Effector memory CD8-positive, alpha-beta T cell (primary cell): ENCODE measurements at regions not wholly inside any gene's neighbourhood (a gene's known extent, or its start where the extent isn't known, plus 50 kb on each side); places are given as distances from the start of the nearest gene placed in this dataset.
"Not testable (repeated sequence)": the region's sequence is repeated elsewhere in the genome, so short reads cannot be mapped to it uniquely, and the experiment has no call there.

Source experiments
- ATAC-seq: fragments of 150-1000 bp; cut with Tn5 transposase; replicated peaks from 2 replicates; pipeline ENCODE4 v1.10.0; 2021; ENCODE audit warnings: mild to moderate bottlenecking, moderate library complexity
- DNase-seq, 3 experiments: peaks; one replicate each; pipeline ENCODE4 v3.0.0; 2021
- H3K27ac Mint-ChIP-seq, 2 donors: one replicate each; pipeline ENCODE4 v1.8.0; 2022; ENCODE audit warnings: mild to moderate bottlenecking in 2 of 2, mixed read lengths in 2 of 2, moderate library complexity in 2 of 2
- H3K27me3 Mint-ChIP-seq, 2 donors: one replicate each; pipeline ENCODE4 v1.8.0; 2022; ENCODE audit warnings: mixed read lengths in 2 of 2
- H3K36me3 Mint-ChIP-seq: one replicate; pipeline ENCODE4 v1.8.0; 2022; ENCODE audit warnings: mild to moderate bottlenecking, moderate library complexity, mixed read lengths; ENCODE audit not compliant: insufficient read depth
- H3K4me1 Mint-ChIP-seq, 2 donors: one replicate each; pipeline ENCODE4 v1.8.0; 2022; ENCODE audit warnings: low read depth in 2 of 2, mixed read lengths in 2 of 2
- H3K4me3 Mint-ChIP-seq, 2 donors: one replicate each; pipeline ENCODE4 v1.8.0; 2022; ENCODE audit warnings: mild to moderate bottlenecking in 2 of 2, mixed read lengths in 2 of 2, moderate library complexity in 2 of 2
- H3K9me3 Mint-ChIP-seq, 2 donors: one replicate each; pipeline ENCODE4 v1.8.0; 2022; ENCODE audit warnings: mixed read lengths in 2 of 2

DNA sequence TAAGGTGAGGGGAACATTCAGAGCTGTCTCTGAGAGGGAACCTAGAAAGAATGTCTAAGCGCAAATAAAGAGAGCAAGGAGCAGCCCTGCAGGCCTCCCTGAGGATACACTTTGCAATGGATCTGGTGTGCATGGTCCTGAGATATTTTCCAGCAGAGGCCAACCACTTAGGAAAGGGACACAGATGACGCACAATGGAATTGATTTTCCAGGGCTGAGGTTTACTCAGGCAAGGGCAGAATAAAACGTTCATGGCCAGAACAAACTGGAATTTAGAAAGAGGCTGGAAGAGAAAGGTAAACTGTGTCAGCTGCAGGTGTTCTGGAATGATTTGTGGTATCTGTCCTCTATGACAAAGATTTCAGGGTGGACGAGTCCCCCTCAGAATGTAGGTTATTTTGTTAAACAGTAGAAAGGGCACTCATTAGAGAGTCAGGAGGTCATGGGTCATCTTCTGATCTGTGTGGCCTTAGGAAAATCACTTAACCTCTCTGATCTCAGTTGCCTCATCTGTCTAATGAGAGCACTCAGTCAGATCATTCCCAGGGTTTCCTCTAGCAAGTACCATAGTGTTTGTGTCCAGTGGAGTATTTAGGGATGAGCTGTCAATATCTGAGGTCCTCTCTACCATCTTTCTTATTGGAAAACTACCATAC lies 61.8 kb upstream of the PGBD5 start:
- DNase-seq, result no peak
- Mint-ChIP-seq H3K27me3 (peaks cover 58 to 64% of the 10 kb centered on the region in 2 donors), H3K27ac (no peak overlapping the region), H3K4me3 (no peak overlapping the region), H3K4me1 (no peaks in the 10 kb centered on the region), H3K36me3 (no peaks in the 10 kb centered on the region), H3K9me3 (no peaks in the 10 kb centered on the region)
- ATAC-seq, result no peak

DNA sequence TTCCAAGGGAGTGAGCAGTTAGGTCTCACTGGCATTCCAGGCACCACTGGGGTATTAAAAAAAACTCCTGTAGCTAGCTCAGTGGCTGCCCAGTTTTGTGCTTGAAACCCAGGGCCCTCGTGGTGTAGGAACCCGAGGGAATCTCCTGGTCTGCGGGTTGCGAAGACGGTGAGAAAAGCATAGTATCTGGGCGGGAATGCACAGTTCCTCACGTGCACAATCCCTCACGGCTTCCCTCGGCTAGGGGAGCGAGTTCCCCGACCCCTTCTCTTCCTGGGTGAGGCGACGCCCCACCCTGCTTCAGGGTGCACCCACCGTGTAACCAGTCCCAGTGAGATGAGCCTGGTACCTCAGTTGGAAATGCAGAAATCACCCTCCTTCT lies 50.5 kb upstream of the PGBD5 start:
- Mint-ChIP-seq H3K9me3 (peaks cover 0 to 2% of the 10 kb centered on the region in 2 donors), H3K27ac (no peak overlapping the region), H3K4me1 (no peaks in the 10 kb centered on the region), H3K4me3 (no peak overlapping the region), H3K36me3 (no peaks in the 10 kb centered on the region), H3K27me3 (peaks cover 70 to 73% of the 10 kb centered on the region in 2 donors)
- ATAC-seq (no peak), DNase-seq (no peak)

- H3K9me3 Mint-ChIP-seq, DNase-seq, H3K36me3 Mint-ChIP-seq, ATAC-seq, H3K4me3 Mint-ChIP-seq, H3K4me1 Mint-ChIP-seq, H3K27ac Mint-ChIP-seq: not testable (repeated sequence)
- peaks cover 64 to 67% of the 10 kb centered on the region in 2 donors for H3K27me3 Mint-ChIP-seq
Measured at GRCh38 chr1:230475856-230476621, 49.9 kb upstream of the PGBD5 start.
